Erythroblast (primary cell): ENCODE measurements at regions not wholly inside any gene's neighbourhood (a gene's known extent, or its start where the extent isn't known, plus 50 kb on each side); places are given as distances from the start of the nearest gene placed in this dataset.

Source experiments
- GATA1 ChIP-seq: IDR thresholded peaks from 2 replicates; pipeline ENCODE4 v1.6.1; 2011; ENCODE audit warnings: low read depth, mild to moderate bottlenecking, control low read depth, low read length, moderate library complexity
- POLR2A ChIP-seq: IDR thresholded peaks from 2 replicates; pipeline ENCODE4 v1.6.1; 2011; ENCODE audit warnings: mild to moderate bottlenecking, low read length

GRCh38 chr2:13986119-13986720 is 646.3 kb upstream of the LRATD1 start:
- no peak for TF ChIP-seq POLR2A
- TF ChIP-seq GATA1: no peak
